GM23338 (cell line): ENCODE measurements at regions not wholly inside any gene's neighbourhood (a gene's known extent, or its start where the extent isn't known, plus 50 kb on each side); places are given as distances from the start of the nearest gene placed in this dataset.

Experiments used
- EZH2phosphoT487 ChIP-seq: fragments of 200-600 bp; sonication (generic); IDR thresholded peaks from one replicate; pipeline ENCODE4 v1.8.1; 2018; ENCODE audit warnings: antibody characterized with exemption; ENCODE audit not compliant: unreplicated experiment
- POLR2AphosphoS5 ChIP-seq: IDR thresholded peaks from 2 replicates; pipeline ENCODE4 v1.6.1; 2016; ENCODE audit warnings: antibody characterized with exemption, low read depth
- TF ChIP-seq, protein P1 (sequence below): IDR thresholded peaks from 2 replicates; pipeline ENCODE4 v1.6.1; 2016; ENCODE audit warnings: antibody characterized with exemption

GRCh38 chr1:87938631-87939030, 610.0 kb downstream of the LMO4 start:
- no peak for TF ChIP-seq EZH2phosphoT487
- TF ChIP-seq, protein P1, sequence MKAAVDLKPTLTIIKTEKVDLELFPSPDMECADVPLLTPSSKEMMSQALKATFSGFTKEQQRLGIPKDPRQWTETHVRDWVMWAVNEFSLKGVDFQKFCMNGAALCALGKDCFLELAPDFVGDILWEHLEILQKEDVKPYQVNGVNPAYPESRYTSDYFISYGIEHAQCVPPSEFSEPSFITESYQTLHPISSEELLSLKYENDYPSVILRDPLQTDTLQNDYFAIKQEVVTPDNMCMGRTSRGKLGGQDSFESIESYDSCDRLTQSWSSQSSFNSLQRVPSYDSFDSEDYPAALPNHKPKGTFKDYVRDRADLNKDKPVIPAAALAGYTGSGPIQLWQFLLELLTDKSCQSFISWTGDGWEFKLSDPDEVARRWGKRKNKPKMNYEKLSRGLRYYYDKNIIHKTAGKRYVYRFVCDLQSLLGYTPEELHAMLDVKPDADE, result no peak
- no peak for TF ChIP-seq POLR2AphosphoS5
